Keratinocyte (primary cell): ENCODE measurements at regions not wholly inside any gene's neighbourhood (a gene's known extent, or its start where the extent isn't known, plus 50 kb on each side); places are given as distances from the start of the nearest gene placed in this dataset.

Source experiments
- CTCF ChIP-seq, 3 experiments: IDR thresholded peaks in 1 of 3; conservative IDR thresholded peaks in 1 of 3; optimal IDR thresholded peaks in 1 of 3; 2 replicates in 2 of 3; 3 replicates in 1 of 3; pipeline versions ENCODE3 to v1.5.1; 2011; ENCODE audit warnings: low read length in 3 of 3, mild to moderate bottlenecking in 3 of 3, moderate library complexity in 2 of 3, control low read depth in 1 of 3, inconsistent platforms in 1 of 3; ENCODE audit not compliant: insufficient read depth in 2 of 3; ENCODE audit errors: extremely low read depth in 1 of 3
- EZH2 ChIP-seq: IDR thresholded peaks from one replicate; pipeline ENCODE4 v1.6.1; 2012; ENCODE audit warnings: inconsistent platforms, mild to moderate bottlenecking, low read length, moderate library complexity

GRCh38 chr5:6920628-6921256 lies 207.5 kb downstream of the TENT4A start:
- TF ChIP-seq CTCF (optimal IDR thresholded peaks at IDR 0.05 in 1 of 3, IDR thresholded peaks at IDR 0.05 in 1 of 3, conservative IDR thresholded peaks at IDR 0.05 in 1 of 3; ENCODE audit: extremely low read depth in 1 of 3, insufficient read depth in 2 of 3, low read length in 3 of 3) (no peak), EZH2 (no peak)
